ENCODE measurements at regions not wholly inside any gene's neighbourhood (a gene's known extent, or its start where the extent isn't known, plus 50 kb on each side); places are given as distances from the start of the nearest gene placed in this dataset.

GRCh38 chr16:63292036-63292435, 1255.8 kb upstream of the CDH8 start:
- no peak for DNase-seq

- DNase-seq, result peak; percentile 3 to 12
Measured at GRCh38 chr16:63289834-63290460, 1253.7 kb upstream of the CDH8 start.

- no peak for DNase-seq
Measured at GRCh38 chr16:63287401-63287800, 1251.2 kb upstream of the CDH8 start.

GRCh38 chr16:63283721-63284120, 1247.5 kb upstream of the CDH8 start:
- no peak for DNase-seq

GRCh38 chr16:63244631-63245030, 1208.4 kb upstream of the CDH8 start:
- DNase-seq, result no peak

GRCh38 chr16:63241497-63242028, 1205.3 kb upstream of the CDH8 start:
- no peak for DNase-seq

- DNase-seq, result no peak
Measured at GRCh38 chr16:63239065-63239570, 1202.9 kb upstream of the CDH8 start.

- no peak for DNase-seq
Measured at GRCh38 chr16:63230421-63231040, 1194.3 kb upstream of the CDH8 start.

GRCh38 chr16:63228259-63228658, 1192.0 kb upstream of the CDH8 start:
- no peak for DNase-seq

- DNase-seq, result no peak
Measured at GRCh38 chr16:63223851-63224250, 1187.6 kb upstream of the CDH8 start.

- peak in 1 of 2 experiments; percentile 46 for DNase-seq
Measured at GRCh38 chr16:63216696-63217423, 1180.6 kb upstream of the CDH8 start.

- no peak for DNase-seq
Measured at GRCh38 chr16:63201851-63202250, 1165.6 kb upstream of the CDH8 start.

GRCh38 chr16:63200940-63201339, 1164.7 kb upstream of the CDH8 start:
- no peak for DNase-seq

GRCh38 chr16:63195336-63195735, 1159.1 kb upstream of the CDH8 start:
- no peak for DNase-seq

GRCh38 chr16:63192980-63193379, 1156.7 kb upstream of the CDH8 start:
- no peak for DNase-seq

- no peak for DNase-seq
Measured at GRCh38 chr16:63188086-63188771, 1152.0 kb upstream of the CDH8 start.

- DNase-seq, result no peak
Measured at GRCh38 chr16:63187638-63188037, 1151.4 kb upstream of the CDH8 start.

- DNase-seq, result no peak
Measured at GRCh38 chr16:63185235-63185780, 1149.1 kb upstream of the CDH8 start.

GRCh38 chr16:63183743-63184142, 1147.5 kb upstream of the CDH8 start:
- DNase-seq, result no peak

- DNase-seq, result no peak
Measured at GRCh38 chr16:63175313-63175712, 1139.1 kb upstream of the CDH8 start.

GRCh38 chr16:63174801-63175200, 1138.6 kb upstream of the CDH8 start:
- DNase-seq, result no peak

- DNase-seq, result no peak
Measured at GRCh38 chr16:63171545-63171944, 1135.3 kb upstream of the CDH8 start.

- DNase-seq, result no peak
Measured at GRCh38 chr16:63169100-63169499, 1132.9 kb upstream of the CDH8 start.

All from NCI-H1930 (cell line).